ENCODE measurements at regions not wholly inside any gene's neighbourhood (a gene's known extent, or its start where the extent isn't known, plus 50 kb on each side); places are given as distances from the start of the nearest gene placed in this dataset.

DNA sequence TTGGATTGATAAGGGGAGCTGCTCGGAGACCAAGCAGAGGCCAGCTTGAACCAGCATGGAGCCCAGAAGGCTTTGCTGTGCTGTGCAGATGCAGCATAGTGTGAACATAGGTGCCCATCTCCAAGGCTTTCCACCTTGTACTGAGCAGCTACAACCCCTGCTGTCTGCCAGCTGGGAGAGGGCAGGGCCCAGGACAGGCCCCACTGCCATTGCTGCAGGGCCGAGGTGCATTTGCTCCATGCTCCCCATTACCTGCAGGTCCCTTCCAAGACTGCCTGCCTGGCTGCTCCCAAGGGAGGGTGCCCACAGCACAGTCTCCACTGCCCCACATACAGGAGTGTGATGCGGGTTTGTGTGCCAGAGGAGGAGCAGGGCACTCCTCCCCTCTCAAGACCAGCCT, 1016.0 kb upstream of the INTU start:
- ChIA-PET CTCF (no interaction called here), SMC1A (ENCODE audit: uncharacterized antibody, unreplicated experiment) (no interaction called here), POLR2A (no interaction called here), RAD21 (ENCODE audit: unreplicated experiment) (no interaction called here)
- no peak overlapping the region for H3K4me2 ChIP-seq (ENCODE audit: control insufficient read depth, insufficient read depth)
- no peaks in the 10 kb centered on the region for H3K36me3 ChIP-seq (ENCODE audit: control insufficient read depth in 2 of 2, insufficient read depth in 2 of 2, low read length in 1 of 2)
- ATAC-seq, result no peak
- intact Hi-C loops (cut with micrococcal nuclease; ENCODE audit: unreplicated experiment) (no loop called here), in situ Hi-C loops (cut with MboI) (no loop called here)
- no peak overlapping the region for H3K4me3 ChIP-seq
- DNase-seq (ENCODE audit: low read depth, low spot score), result no peak
- no peak for FAIRE-seq
- no peaks in the 10 kb centered on the region for H3K27me3 ChIP-seq (replicated peaks in 1 of 2; ENCODE audit: control insufficient read depth in 2 of 2, insufficient read depth in 2 of 2, low read length in 1 of 2)
- H3K4me1 ChIP-seq (ENCODE audit: control insufficient read depth, insufficient read depth, low read length), result no peaks in the 10 kb centered on the region
- H2AFZ ChIP-seq (ENCODE audit: control insufficient read depth, low read depth, low read length), result no peak overlapping the region
- no peaks in the 10 kb centered on the region for H3K79me2 ChIP-seq (ENCODE audit: control insufficient read depth, insufficient read depth, low read length)
- no peak overlapping the region for H3K27ac ChIP-seq (ENCODE audit: control insufficient read depth, insufficient read depth)
- H3K9me3 ChIP-seq (replicated peaks; ENCODE audit: control insufficient read depth, insufficient read depth, low read length), result no peaks in the 10 kb centered on the region
- H4K20me1 ChIP-seq (ENCODE audit: control insufficient read depth, insufficient read depth), result no peaks in the 10 kb centered on the region
- 13% methylated on average over 3 of the region's 3 CpGs for WGBS (ENCODE audit: insufficient coverage, insufficient replicate concordance, low lambda C conversion rate, missing lambda C conversion rate)
- no peak overlapping the region for H3K9ac ChIP-seq (ENCODE audit: control insufficient read depth, insufficient read depth, low read length)
- BruUV-seq (replicated peaks), result no TSS peak
- TF ChIP-seq, protein P1, sequence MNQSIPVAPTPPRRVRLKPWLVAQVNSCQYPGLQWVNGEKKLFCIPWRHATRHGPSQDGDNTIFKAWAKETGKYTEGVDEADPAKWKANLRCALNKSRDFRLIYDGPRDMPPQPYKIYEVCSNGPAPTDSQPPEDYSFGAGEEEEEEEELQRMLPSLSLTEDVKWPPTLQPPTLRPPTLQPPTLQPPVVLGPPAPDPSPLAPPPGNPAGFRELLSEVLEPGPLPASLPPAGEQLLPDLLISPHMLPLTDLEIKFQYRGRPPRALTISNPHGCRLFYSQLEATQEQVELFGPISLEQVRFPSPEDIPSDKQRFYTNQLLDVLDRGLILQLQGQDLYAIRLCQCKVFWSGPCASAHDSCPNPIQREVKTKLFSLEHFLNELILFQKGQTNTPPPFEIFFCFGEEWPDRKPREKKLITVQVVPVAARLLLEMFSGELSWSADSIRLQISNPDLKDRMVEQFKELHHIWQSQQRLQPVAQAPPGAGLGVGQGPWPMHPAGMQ (IDR thresholded peaks at IDR 0.05; ENCODE audit: borderline replicate concordance), result no peak
- TF ChIP-seq SREBF2 (IDR thresholded peaks at IDR 0.05; ENCODE audit: low read length) (no peak), CHD2 (IDR thresholded peaks at IDR 0.05; ENCODE audit: borderline replicate concordance, low read depth, low read length) (no peak), ZZZ3 (IDR thresholded peaks at IDR 0.05; ENCODE audit: control insufficient read depth, insufficient read length, low read depth) (no peak), ETV6 (conservative IDR thresholded peaks at IDR 0.05 in 1 of 2, IDR thresholded peaks at IDR 0.05 in 1 of 2; ENCODE audit: borderline replicate concordance in 1 of 2, low read depth in 1 of 2) (no peak), ZNF274 (IDR thresholded peaks at IDR 0.05; ENCODE audit: insufficient read depth, insufficient read length) (no peak), PAX8 (IDR thresholded peaks at IDR 0.05) (no peak), HDAC2 (IDR thresholded peaks at IDR 0.05) (no peak), NR2C1 (IDR thresholded peaks at IDR 0.05) (no peak), TAF1 (IDR thresholded peaks at IDR 0.05; ENCODE audit: borderline replicate concordance, low read depth, low read length) (no peak), SIX5 (IDR thresholded peaks at IDR 0.05; ENCODE audit: low read depth, low read length, severe bottlenecking) (no peak), GABPA (IDR thresholded peaks at IDR 0.05; ENCODE audit: low read depth) (no peak), CREM (IDR thresholded peaks at IDR 0.05; ENCODE audit: low read depth) (no peak)
- TF ChIP-seq, protein P2, sequence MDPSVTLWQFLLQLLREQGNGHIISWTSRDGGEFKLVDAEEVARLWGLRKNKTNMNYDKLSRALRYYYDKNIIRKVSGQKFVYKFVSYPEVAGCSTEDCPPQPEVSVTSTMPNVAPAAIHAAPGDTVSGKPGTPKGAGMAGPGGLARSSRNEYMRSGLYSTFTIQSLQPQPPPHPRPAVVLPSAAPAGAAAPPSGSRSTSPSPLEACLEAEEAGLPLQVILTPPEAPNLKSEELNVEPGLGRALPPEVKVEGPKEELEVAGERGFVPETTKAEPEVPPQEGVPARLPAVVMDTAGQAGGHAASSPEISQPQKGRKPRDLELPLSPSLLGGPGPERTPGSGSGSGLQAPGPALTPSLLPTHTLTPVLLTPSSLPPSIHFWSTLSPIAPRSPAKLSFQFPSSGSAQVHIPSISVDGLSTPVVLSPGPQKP (IDR thresholded peaks at IDR 0.05; ENCODE audit: low read depth, low read length), result no peak
- TF ChIP-seq, protein P3, sequence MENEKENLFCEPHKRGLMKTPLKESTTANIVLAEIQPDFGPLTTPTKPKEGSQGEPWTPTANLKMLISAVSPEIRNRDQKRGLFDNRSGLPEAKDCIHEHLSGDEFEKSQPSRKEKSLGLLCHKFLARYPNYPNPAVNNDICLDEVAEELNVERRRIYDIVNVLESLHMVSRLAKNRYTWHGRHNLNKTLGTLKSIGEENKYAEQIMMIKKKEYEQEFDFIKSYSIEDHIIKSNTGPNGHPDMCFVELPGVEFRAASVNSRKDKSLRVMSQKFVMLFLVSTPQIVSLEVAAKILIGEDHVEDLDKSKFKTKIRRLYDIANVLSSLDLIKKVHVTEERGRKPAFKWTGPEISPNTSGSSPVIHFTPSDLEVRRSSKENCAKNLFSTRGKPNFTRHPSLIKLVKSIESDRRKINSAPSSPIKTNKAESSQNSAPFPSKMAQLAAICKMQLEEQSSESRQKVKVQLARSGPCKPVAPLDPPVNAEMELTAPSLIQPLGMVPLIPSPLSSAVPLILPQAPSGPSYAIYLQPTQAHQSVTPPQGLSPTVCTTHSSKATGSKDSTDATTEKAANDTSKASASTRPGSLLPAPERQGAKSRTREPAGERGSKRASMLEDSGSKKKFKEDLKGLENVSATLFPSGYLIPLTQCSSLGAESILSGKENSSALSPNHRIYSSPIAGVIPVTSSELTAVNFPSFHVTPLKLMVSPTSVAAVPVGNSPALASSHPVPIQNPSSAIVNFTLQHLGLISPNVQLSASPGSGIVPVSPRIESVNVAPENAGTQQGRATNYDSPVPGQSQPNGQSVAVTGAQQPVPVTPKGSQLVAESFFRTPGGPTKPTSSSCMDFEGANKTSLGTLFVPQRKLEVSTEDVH (IDR thresholded peaks at IDR 0.05; ENCODE audit: low read depth, partially characterized antibody), result no peak
- TF ChIP-seq, protein P4, sequence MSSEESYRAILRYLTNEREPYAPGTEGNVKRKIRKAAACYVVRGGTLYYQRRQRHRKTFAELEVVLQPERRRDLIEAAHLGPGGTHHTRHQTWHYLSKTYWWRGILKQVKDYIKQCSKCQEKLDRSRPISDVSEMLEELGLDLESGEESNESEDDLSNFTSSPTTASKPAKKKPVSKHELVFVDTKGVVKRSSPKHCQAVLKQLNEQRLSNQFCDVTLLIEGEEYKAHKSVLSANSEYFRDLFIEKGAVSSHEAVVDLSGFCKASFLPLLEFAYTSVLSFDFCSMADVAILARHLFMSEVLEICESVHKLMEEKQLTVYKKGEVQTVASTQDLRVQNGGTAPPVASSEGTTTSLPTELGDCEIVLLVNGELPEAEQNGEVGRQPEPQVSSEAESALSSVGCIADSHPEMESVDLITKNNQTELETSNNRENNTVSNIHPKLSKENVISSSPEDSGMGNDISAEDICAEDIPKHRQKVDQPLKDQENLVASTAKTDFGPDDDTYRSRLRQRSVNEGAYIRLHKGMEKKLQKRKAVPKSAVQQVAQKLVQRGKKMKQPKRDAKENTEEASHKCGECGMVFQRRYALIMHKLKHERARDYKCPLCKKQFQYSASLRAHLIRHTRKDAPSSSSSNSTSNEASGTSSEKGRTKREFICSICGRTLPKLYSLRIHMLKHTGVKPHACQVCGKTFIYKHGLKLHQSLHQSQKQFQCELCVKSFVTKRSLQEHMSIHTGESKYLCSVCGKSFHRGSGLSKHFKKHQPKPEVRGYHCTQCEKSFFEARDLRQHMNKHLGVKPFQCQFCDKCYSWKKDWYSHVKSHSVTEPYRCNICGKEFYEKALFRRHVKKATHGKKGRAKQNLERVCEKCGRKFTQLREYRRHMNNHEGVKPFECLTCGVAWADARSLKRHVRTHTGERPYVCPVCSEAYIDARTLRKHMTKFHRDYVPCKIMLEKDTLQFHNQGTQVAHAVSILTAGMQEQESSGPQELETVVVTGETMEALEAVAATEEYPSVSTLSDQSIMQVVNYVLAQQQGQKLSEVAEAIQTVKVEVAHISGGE (CRISPR knock-in tag; IDR thresholded peaks at IDR 0.05), result no peak
- TF ChIP-seq, protein P5, sequence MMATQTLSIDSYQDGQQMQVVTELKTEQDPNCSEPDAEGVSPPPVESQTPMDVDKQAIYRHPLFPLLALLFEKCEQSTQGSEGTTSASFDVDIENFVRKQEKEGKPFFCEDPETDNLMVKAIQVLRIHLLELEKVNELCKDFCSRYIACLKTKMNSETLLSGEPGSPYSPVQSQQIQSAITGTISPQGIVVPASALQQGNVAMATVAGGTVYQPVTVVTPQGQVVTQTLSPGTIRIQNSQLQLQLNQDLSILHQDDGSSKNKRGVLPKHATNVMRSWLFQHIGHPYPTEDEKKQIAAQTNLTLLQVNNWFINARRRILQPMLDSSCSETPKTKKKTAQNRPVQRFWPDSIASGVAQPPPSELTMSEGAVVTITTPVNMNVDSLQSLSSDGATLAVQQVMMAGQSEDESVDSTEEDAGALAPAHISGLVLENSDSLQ (IDR thresholded peaks at IDR 0.05), result no peak
